IMR-90 (cell line): ENCODE measurements at regions not wholly inside any gene's neighbourhood (a gene's known extent, or its start where the extent isn't known, plus 50 kb on each side); places are given as distances from the start of the nearest gene placed in this dataset.

Experiments
- CEBPB ChIP-seq: IDR thresholded peaks from 2 replicates; pipeline ENCODE4 v1.6.1; 2012; ENCODE audit warnings: low read depth, low read length, improper control_type of control experiment
- CTCF ChIP-seq: conservative IDR thresholded peaks from 2 replicates; pipeline ENCODE4 v1.5.1; 2012; ENCODE audit warnings: mild to moderate bottlenecking, low read depth, low read length, improper control_type of control experiment
- ELK1 ChIP-seq: fragments of 150-350 bp; IDR thresholded peaks from 2 replicates; pipeline ENCODE4 v1.6.1; 2016; ENCODE audit warnings: low read depth, mild to moderate bottlenecking, low read length, moderate library complexity, borderline replicate concordance
- POLR2A ChIP-seq: IDR thresholded peaks from 2 replicates; pipeline ENCODE4 v1.6.1; 2012; ENCODE audit warnings: mild to moderate bottlenecking, low read depth, low read length
- RAD21 ChIP-seq: IDR thresholded peaks from 2 replicates; pipeline ENCODE4 v1.6.1; 2012; ENCODE audit warnings: low read length, improper control_type of control experiment
- SMC3 ChIP-seq: fragments of 150-350 bp; IDR thresholded peaks from 2 replicates; pipeline ENCODE4 v1.6.1; 2016; ENCODE audit warnings: low read depth, mild to moderate bottlenecking, antibody characterized with exemption, low read length, moderate library complexity
- USF2 ChIP-seq: fragments of 150-350 bp; IDR thresholded peaks from 2 replicates; pipeline ENCODE4 v1.6.1; 2017; ENCODE audit warnings: mild to moderate bottlenecking, antibody characterized with exemption, low read length, low read depth

- TF ChIP-seq USF2 (no peak), SMC3 (no peak), ELK1 (no peak), CTCF (no peak), CEBPB (no peak), POLR2A (no peak), RAD21 (no peak)
Observed at GRCh38 chr12:89166121-89166520, 186.2 kb downstream of the DUSP6 start.
